Astrocyte (in vitro differentiated cells and primary cell): ENCODE measurements at regions not wholly inside any gene's neighbourhood (a gene's known extent, or its start where the extent isn't known, plus 50 kb on each side); places are given as distances from the start of the nearest gene placed in this dataset.

Experiments used
- CTCF ChIP-seq: IDR thresholded peaks from 2 replicates; pipeline ENCODE4 v1.5.1; 2011; ENCODE audit warnings: low read depth, mild to moderate bottlenecking, inconsistent platforms, low read length, moderate library complexity; ENCODE audit not compliant: insufficient read depth
- EZH2 ChIP-seq: IDR thresholded peaks from 2 replicates; pipeline ENCODE4 v1.6.1; 2012; ENCODE audit warnings: mild to moderate bottlenecking, low read length, inconsistent platforms; ENCODE audit not compliant: insufficient read depth

- TF ChIP-seq CTCF (no peak), EZH2 (no peak)
These were observed 424.4 kb upstream of the REG3G start for GRCh38 chr2:78601113-78601512.
